GM13977 (cell line): ENCODE measurements at regions not wholly inside any gene's neighbourhood (a gene's known extent, or its start where the extent isn't known, plus 50 kb on each side); places are given as distances from the start of the nearest gene placed in this dataset.

ENCODE experiments used
- DNase-seq: peaks from one replicate; pipeline ENCODE4 v3.0.0; 2012; ENCODE audit warnings: low spot score
- CTCF ChIP-seq: IDR thresholded peaks from 2 replicates; pipeline ENCODE4 v1.5.1; 2012; ENCODE audit warnings: mild to moderate bottlenecking, control low read depth; ENCODE audit not compliant: insufficient read depth; ENCODE audit errors: extremely low read depth, missing control alignments
- in situ Hi-C: fragments of 300-500 bp; cut with MboI; formaldehyde crosslinking; loops from one replicate; pipeline ENCODE4 v1.12.0; 2022; ENCODE audit warnings: low sequenced_read_pairs, low pct_unique_long_range_greater_than_20kb, mixed read lengths, inconsistent platforms; ENCODE audit not compliant: unreplicated experiment

- in situ Hi-C loops = no loop called here
- no peak for DNase-seq
- no peak for TF ChIP-seq CTCF
These were observed 754.7 kb upstream of the GYPC start for GRCh38 chr2:125901278-125901677.

GRCh38 chr2:125925891-125926546, 729.9 kb upstream of the GYPC start:
- no peak for TF ChIP-seq CTCF
- no peak for DNase-seq
- in situ Hi-C loops = no loop called here

GRCh38 chr2:125935559-125935958, 720.4 kb upstream of the GYPC start:
- no peak for DNase-seq
- no peak for TF ChIP-seq CTCF
- in situ Hi-C loops = no loop called here

- in situ Hi-C loops = no loop called here
- TF ChIP-seq CTCF = no peak
- no peak for DNase-seq
These were observed 713.2 kb upstream of the GYPC start for GRCh38 chr2:125942585-125943424.

- in situ Hi-C loops = no loop called here
- no peak for DNase-seq
- no peak for TF ChIP-seq CTCF
These were observed 696.9 kb upstream of the GYPC start for GRCh38 chr2:125959047-125959446.

GRCh38 chr2:125961739-125962138, 694.2 kb upstream of the GYPC start:
- no peak for TF ChIP-seq CTCF
- no peak for DNase-seq
- in situ Hi-C loops = no loop called here
